ENCODE measurements at regions not wholly inside any gene's neighbourhood (a gene's known extent, or its start where the extent isn't known, plus 50 kb on each side); places are given as distances from the start of the nearest gene placed in this dataset.

DNA sequence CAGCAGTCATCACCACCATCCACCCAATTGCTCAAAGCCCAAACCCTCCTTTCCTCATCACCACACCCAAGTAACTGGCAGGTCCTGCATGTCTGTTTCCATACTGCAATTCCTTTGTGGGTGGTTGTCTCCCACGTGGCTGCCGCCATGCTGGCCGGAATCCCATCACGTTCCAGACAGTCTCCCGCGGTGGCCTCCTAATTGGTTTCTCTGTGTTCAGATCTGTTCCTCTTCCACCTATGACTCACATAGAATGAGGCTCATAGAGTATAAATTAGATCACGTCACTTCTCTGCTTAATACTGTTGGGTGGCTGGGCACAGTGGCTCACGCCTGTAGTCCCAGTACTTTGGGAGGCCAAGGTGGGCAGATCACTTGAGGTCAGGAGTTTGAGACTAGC is 813.0 kb downstream of the TYW1 start:
- no peak overlapping the region for H3K4me3 ChIP-seq (ENCODE audit: low read depth, low read length)
- TF ChIP-seq, protein P1, sequence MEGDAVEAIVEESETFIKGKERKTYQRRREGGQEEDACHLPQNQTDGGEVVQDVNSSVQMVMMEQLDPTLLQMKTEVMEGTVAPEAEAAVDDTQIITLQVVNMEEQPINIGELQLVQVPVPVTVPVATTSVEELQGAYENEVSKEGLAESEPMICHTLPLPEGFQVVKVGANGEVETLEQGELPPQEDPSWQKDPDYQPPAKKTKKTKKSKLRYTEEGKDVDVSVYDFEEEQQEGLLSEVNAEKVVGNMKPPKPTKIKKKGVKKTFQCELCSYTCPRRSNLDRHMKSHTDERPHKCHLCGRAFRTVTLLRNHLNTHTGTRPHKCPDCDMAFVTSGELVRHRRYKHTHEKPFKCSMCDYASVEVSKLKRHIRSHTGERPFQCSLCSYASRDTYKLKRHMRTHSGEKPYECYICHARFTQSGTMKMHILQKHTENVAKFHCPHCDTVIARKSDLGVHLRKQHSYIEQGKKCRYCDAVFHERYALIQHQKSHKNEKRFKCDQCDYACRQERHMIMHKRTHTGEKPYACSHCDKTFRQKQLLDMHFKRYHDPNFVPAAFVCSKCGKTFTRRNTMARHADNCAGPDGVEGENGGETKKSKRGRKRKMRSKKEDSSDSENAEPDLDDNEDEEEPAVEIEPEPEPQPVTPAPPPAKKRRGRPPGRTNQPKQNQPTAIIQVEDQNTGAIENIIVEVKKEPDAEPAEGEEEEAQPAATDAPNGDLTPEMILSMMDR (IDR thresholded peaks at IDR 0.05; ENCODE audit: low read depth, low read length), result no peak

- no peak overlapping the region for H3K4me3 ChIP-seq (ENCODE audit: low read depth, low read length)
- TF ChIP-seq, protein P1 (IDR thresholded peaks at IDR 0.05; ENCODE audit: low read depth, low read length), result no peak
Measured at GRCh38 chr7:67813621-67814292, 817.1 kb downstream of the TYW1 start.

DNA sequence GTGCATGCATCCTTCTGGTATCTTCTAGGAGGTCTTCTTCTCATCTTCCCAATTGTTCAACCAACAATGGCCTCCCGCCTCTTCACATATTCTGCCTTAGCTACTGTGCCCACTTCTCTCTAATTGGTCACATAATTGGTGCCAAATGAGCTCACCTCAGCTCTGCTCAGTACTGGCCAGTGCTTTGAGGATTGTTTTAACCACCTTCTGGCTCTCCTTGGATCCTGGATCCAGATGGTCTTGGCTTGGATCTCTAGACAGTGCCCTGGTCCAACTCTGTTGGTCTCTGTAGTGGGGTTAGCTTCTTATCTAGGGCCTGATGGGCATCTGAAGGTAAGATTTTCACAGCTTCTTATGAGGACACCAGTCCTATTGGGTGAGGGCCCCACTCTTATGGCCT is 820.8 kb downstream of the TYW1 start:
- H3K4me3 ChIP-seq (ENCODE audit: low read depth, low read length), result no peak overlapping the region

GRCh38 chr7:67821116-67821515 is 824.5 kb downstream of the TYW1 start:
- no peak overlapping the region for H3K4me3 ChIP-seq (ENCODE audit: low read depth, low read length)
- TF ChIP-seq, protein P1 (IDR thresholded peaks at IDR 0.05; ENCODE audit: low read depth, low read length), result no peak

More for the DNA sequence above, 820.8 kb downstream of the TYW1 start:
- TF ChIP-seq, protein P1 (IDR thresholded peaks at IDR 0.05; ENCODE audit: low read depth, low read length), result no peak

- H3K4me3 ChIP-seq (ENCODE audit: low read depth, low read length), result no peak overlapping the region
- TF ChIP-seq, protein P1 (IDR thresholded peaks at IDR 0.05; ENCODE audit: low read depth, low read length), result no peak
Measured at GRCh38 chr7:67823345-67823744, 826.7 kb downstream of the TYW1 start.

DNA sequence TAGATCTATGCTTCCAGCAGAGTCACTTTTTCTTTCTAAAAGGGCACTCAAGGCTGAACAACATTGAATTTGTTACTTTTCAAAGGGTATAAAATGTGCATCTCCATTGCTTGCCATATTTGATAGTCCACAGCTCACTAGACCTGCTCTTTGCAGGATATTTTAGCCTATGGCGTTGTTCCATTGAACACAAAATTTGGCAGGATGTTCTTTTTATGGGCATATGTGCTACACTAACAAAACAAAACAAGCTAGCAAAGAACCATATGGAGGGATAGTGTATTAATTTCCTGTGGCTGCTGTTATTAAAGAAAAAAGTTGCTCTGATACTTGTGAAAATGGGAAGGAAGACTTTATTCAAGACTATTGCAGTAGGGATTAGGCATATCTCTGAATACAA is 828.7 kb downstream of the TYW1 start:
- TF ChIP-seq, protein P1 (IDR thresholded peaks at IDR 0.05; ENCODE audit: low read depth, low read length), result no peak
- no peak overlapping the region for H3K4me3 ChIP-seq (ENCODE audit: low read depth, low read length)

GRCh38 chr7:67841896-67842295 is 845.3 kb downstream of the TYW1 start:
- H3K4me3 ChIP-seq (ENCODE audit: low read depth, low read length), result no peak overlapping the region
- TF ChIP-seq, protein P1 (IDR thresholded peaks at IDR 0.05; ENCODE audit: low read depth, low read length), result no peak
